OCI-LY1 (cell line): ENCODE measurements at regions not wholly inside any gene's neighbourhood (a gene's known extent, or its start where the extent isn't known, plus 50 kb on each side); places are given as distances from the start of the nearest gene placed in this dataset.

ENCODE experiments used
- H2AFZ ChIP-seq: fragments of 200-600 bp; sonication (generic), shearing (Covaris generic); 2 replicates; pipeline ENCODE4 v1.6.0; 2014; ENCODE audit warnings: antibody characterized with exemption, mild to moderate bottlenecking, low read length
- H3F3A ChIP-seq: fragments of 200-600 bp; sonication (generic), shearing (Covaris generic); 2 replicates; pipeline ENCODE4 v1.6.0; 2014; ENCODE audit warnings: mild to moderate bottlenecking, antibody characterized with exemption, low read length, moderate library complexity; ENCODE audit not compliant: insufficient read depth
- H3K27ac ChIP-seq: fragments of 200-600 bp; sonication (generic); 2 replicates; pipeline ENCODE4 v1.5.1; 2014; ENCODE audit warnings: low read length, mixed run types, mild to moderate bottlenecking, low read depth; ENCODE audit not compliant: poor library complexity, severe bottlenecking
- H3K27me3 ChIP-seq: fragments of 200-600 bp; sonication (generic); 2 replicates; pipeline ENCODE4 v1.6.0; 2014; ENCODE audit warnings: antibody characterized with exemption, mild to moderate bottlenecking, low read length, moderate library complexity; ENCODE audit not compliant: insufficient read depth
- H3K36me3 ChIP-seq: fragments of 200-600 bp; sonication (generic); 2 replicates; pipeline ENCODE4 v1.6.1; 2014; ENCODE audit warnings: mild to moderate bottlenecking, antibody characterized with exemption, low read length, moderate library complexity, mixed read lengths; ENCODE audit not compliant: insufficient read depth
- H3K4me1 ChIP-seq: fragments of 200-600 bp; sonication (generic); 2 replicates; pipeline ENCODE4 v1.5.1; 2014; ENCODE audit warnings: mild to moderate bottlenecking, low read length, moderate library complexity; ENCODE audit not compliant: insufficient read depth, severe bottlenecking
- H3K4me2 ChIP-seq: fragments of 200-600 bp; sonication (generic), shearing (Covaris generic); 2 replicates; pipeline ENCODE4 v1.6.1; 2014; ENCODE audit warnings: low read length
- H3K4me3 ChIP-seq: fragments of 200-600 bp; sonication (generic); 2 replicates; pipeline ENCODE4 v1.5.1; 2014; ENCODE audit warnings: low read length, low read depth, mild to moderate bottlenecking, mixed read lengths; ENCODE audit not compliant: poor library complexity, severe bottlenecking
- H3K79me2 ChIP-seq: fragments of 200-600 bp; shearing (Covaris generic); 2 replicates; pipeline ENCODE4 v1.6.1; 2016; ENCODE audit warnings: mixed run types, low read length, mixed read lengths; ENCODE audit not compliant: insufficient read depth
- H3K9ac ChIP-seq: fragments of 200-600 bp; sonication (generic), shearing (Covaris generic); 2 replicates; pipeline ENCODE4 v1.6.1; 2014; ENCODE audit warnings: mild to moderate bottlenecking, low read length, mixed read lengths
- H3K9me2 ChIP-seq: fragments of 200-600 bp; sonication (generic), shearing (Covaris generic); 2 replicates; pipeline ENCODE4 v1.6.1; 2014; ENCODE audit warnings: low read depth, mild to moderate bottlenecking, low read length, mixed read lengths
- H3K9me3 ChIP-seq: fragments of 200-600 bp; shearing (Covaris generic); 2 replicates; pipeline ENCODE4 v1.6.1; 2014; ENCODE audit warnings: low read length, mixed read lengths
- H4K20me1 ChIP-seq: fragments of 200-600 bp; sonication (generic), shearing (Covaris generic); 2 replicates; pipeline ENCODE4 v1.6.0; 2016; ENCODE audit warnings: mild to moderate bottlenecking, low read length; ENCODE audit not compliant: insufficient read depth
- CTCF ChIP-seq: fragments of 200-600 bp; sonication (generic), shearing (Covaris generic); IDR thresholded peaks from 2 replicates; pipeline ENCODE4 v1.5.1; 2017; ENCODE audit warnings: mild to moderate bottlenecking, antibody characterized with exemption, low read length, moderate library complexity, mixed read lengths
- EZH2 ChIP-seq: fragments of 200-600 bp; sonication (generic), shearing (Covaris generic); IDR thresholded peaks from 2 replicates; pipeline ENCODE4 v1.8.0; 2017; ENCODE audit warnings: borderline replicate concordance, mixed run types, mild to moderate bottlenecking, antibody characterized with exemption, low read length, moderate library complexity, mixed read lengths

GRCh38 chr6:10028222-10028621 is 386.7 kb downstream of the TFAP2A start:
- Histone ChIP-seq H3K9me3 (no peaks in the 10 kb centered on the region), H3K4me1 (no peaks in the 10 kb centered on the region), H3F3A (no peaks in the 10 kb centered on the region), H3K9ac (no peak overlapping the region), H2AFZ (no peak overlapping the region), H3K36me3 (no peaks in the 10 kb centered on the region), H3K4me3 (no peak overlapping the region), H3K9me2 (no peaks in the 10 kb centered on the region), H3K27me3 (no peaks in the 10 kb centered on the region), H3K4me2 (no peak overlapping the region), H3K79me2 (no peaks in the 10 kb centered on the region), H4K20me1 (no peaks in the 10 kb centered on the region), H3K27ac (no peak overlapping the region)
- no peak for TF ChIP-seq EZH2
- no peak for TF ChIP-seq CTCF

GRCh38 chr6:10019851-10020250 is 395.0 kb downstream of the TFAP2A start:
- no peak overlapping the region for H3K4me2 ChIP-seq
- H3K4me3 ChIP-seq: no peak overlapping the region
- H3K9ac ChIP-seq: no peak overlapping the region
- H3K27me3 ChIP-seq: no peaks in the 10 kb centered on the region
- no peak overlapping the region for H2AFZ ChIP-seq
- H3K79me2 ChIP-seq: no peaks in the 10 kb centered on the region
- H3K27ac ChIP-seq: no peak overlapping the region
- no peaks in the 10 kb centered on the region for H3F3A ChIP-seq
- no peaks in the 10 kb centered on the region for H3K9me3 ChIP-seq
- no peaks in the 10 kb centered on the region for H3K4me1 ChIP-seq
- no peaks in the 10 kb centered on the region for H4K20me1 ChIP-seq
- no peak for TF ChIP-seq CTCF
- TF ChIP-seq EZH2: no peak
- no peaks in the 10 kb centered on the region for H3K36me3 ChIP-seq
- no peaks in the 10 kb centered on the region for H3K9me2 ChIP-seq

DNA sequence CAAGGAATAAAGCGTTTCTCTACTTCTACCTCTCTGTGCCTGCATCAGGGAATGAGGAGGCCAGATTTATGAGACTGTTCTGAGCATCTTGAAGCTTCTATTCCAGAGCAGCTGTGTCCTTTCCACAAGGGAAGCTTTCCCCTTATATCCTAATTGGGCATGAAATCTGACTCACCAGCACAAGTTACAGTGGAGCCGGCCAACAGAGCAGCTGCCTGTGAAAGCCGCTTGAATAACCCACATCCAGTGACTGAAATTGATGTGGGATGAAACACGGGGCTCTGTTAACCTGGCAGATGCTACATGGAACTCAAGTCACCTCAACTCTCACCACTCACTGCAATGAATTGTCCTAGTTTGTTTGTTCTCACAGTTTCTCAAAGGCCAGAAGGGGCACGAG is 400.3 kb downstream of the TFAP2A start:
- Histone ChIP-seq H3K36me3 (no peaks in the 10 kb centered on the region), H4K20me1 (no peaks in the 10 kb centered on the region), H3K4me3 (no peak overlapping the region), H3F3A (no peaks in the 10 kb centered on the region), H3K9me2 (no peaks in the 10 kb centered on the region), H3K27ac (no peak overlapping the region), H3K4me1 (no peaks in the 10 kb centered on the region), H3K4me2 (no peak overlapping the region), H3K27me3 (no peaks in the 10 kb centered on the region), H3K79me2 (no peaks in the 10 kb centered on the region), H3K9ac (no peak overlapping the region), H3K9me3 (no peaks in the 10 kb centered on the region), H2AFZ (no peak overlapping the region)
- no peak for TF ChIP-seq EZH2
- TF ChIP-seq CTCF: no peak
